Astrocyte (in vitro differentiated cells and primary cell): ENCODE measurements at regions not wholly inside any gene's neighbourhood (a gene's known extent, or its start where the extent isn't known, plus 50 kb on each side); places are given as distances from the start of the nearest gene placed in this dataset.

Source experiments
- DNase-seq: peaks from one replicate; pipeline ENCODE4 v3.0.0-alpha.2; 2010; ENCODE audit warnings: low read depth
- FAIRE-seq: peaks from 2 replicates; lab custom pipeline; 2011; peaks lifted over from hg19 to GRCh38; lab: Jason Lieb, UNC
- H2AFZ ChIP-seq: 2 replicates; pipeline ENCODE4 v1.6.0; 2012; ENCODE audit warnings: low read depth, low read length, inconsistent platforms
- H3K27ac ChIP-seq: 2 replicates; pipeline ENCODE4 v1.5.1; 2011; ENCODE audit warnings: low read depth, low read length, inconsistent platforms
- H3K27me3 ChIP-seq: 2 replicates; pipeline ENCODE4 v1.6.0; 2011; ENCODE audit warnings: low read length, inconsistent platforms; ENCODE audit not compliant: insufficient read depth
- H3K36me3 ChIP-seq: 2 replicates; pipeline ENCODE4 v1.5.1; 2011; ENCODE audit warnings: low read length, inconsistent platforms; ENCODE audit not compliant: insufficient read depth
- H3K4me1 ChIP-seq: 2 replicates; pipeline ENCODE4 v1.5.1; 2011; ENCODE audit warnings: low read length, inconsistent platforms; ENCODE audit not compliant: insufficient read depth
- H3K4me2 ChIP-seq: 2 replicates; pipeline ENCODE4 v1.6.0; 2012; ENCODE audit warnings: low read length, inconsistent platforms
- H3K4me3 ChIP-seq: 2 replicates; pipeline ENCODE4 v1.5.1; 2011; ENCODE audit warnings: low read depth, mild to moderate bottlenecking, low read length, inconsistent platforms; ENCODE audit not compliant: insufficient read depth
- H3K79me2 ChIP-seq: 2 replicates; pipeline ENCODE4 v1.6.0; 2012; ENCODE audit warnings: mild to moderate bottlenecking, low read length, inconsistent platforms; ENCODE audit not compliant: insufficient read depth
- H3K9ac ChIP-seq: 2 replicates; pipeline ENCODE4 v1.6.0; 2012; ENCODE audit warnings: mild to moderate bottlenecking, low read length, inconsistent platforms
- H3K9me3 ChIP-seq: 2 replicates; pipeline ENCODE4 v1.5.1; 2012; ENCODE audit warnings: low read depth, mild to moderate bottlenecking, low read length, inconsistent platforms; ENCODE audit not compliant: insufficient read depth
- H4K20me1 ChIP-seq: 2 replicates; pipeline ENCODE4 v1.6.0; 2012; ENCODE audit warnings: low read length, inconsistent platforms; ENCODE audit not compliant: insufficient read depth
- H3K27ac Mint-ChIP-seq: one replicate; pipeline ENCODE4 v1.8.0; 2021; ENCODE audit warnings: mild to moderate bottlenecking, mixed read lengths; ENCODE audit not compliant: unreplicated experiment
- H3K27me3 Mint-ChIP-seq: one replicate; pipeline ENCODE4 v1.8.0; 2021; ENCODE audit warnings: low read depth, mixed read lengths; ENCODE audit not compliant: unreplicated experiment
- H3K36me3 Mint-ChIP-seq: one replicate; pipeline ENCODE4 v1.8.0; 2021; ENCODE audit warnings: low read depth, mixed read lengths; ENCODE audit not compliant: unreplicated experiment
- H3K4me1 Mint-ChIP-seq: one replicate; pipeline ENCODE4 v1.8.0; 2021; ENCODE audit warnings: low read depth, mixed read lengths; ENCODE audit not compliant: unreplicated experiment
- H3K4me3 Mint-ChIP-seq: one replicate; pipeline ENCODE4 v1.8.0; 2021; ENCODE audit warnings: mild to moderate bottlenecking, moderate library complexity, mixed read lengths; ENCODE audit not compliant: unreplicated experiment
- H3K9me3 Mint-ChIP-seq: one replicate; pipeline ENCODE4 v1.8.0; 2021; ENCODE audit warnings: mild to moderate bottlenecking, mixed read lengths; ENCODE audit not compliant: unreplicated experiment
- CTCF ChIP-seq: IDR thresholded peaks from 2 replicates; pipeline ENCODE4 v1.5.1; 2011; ENCODE audit warnings: low read depth, mild to moderate bottlenecking, inconsistent platforms, low read length, moderate library complexity; ENCODE audit not compliant: insufficient read depth
- EZH2 ChIP-seq: IDR thresholded peaks from 2 replicates; pipeline ENCODE4 v1.6.1; 2012; ENCODE audit warnings: mild to moderate bottlenecking, low read length, inconsistent platforms; ENCODE audit not compliant: insufficient read depth

- Mint-ChIP-seq H3K36me3 (peaks cover 1% of the 10 kb centered on the region), H3K4me3 (no peak overlapping the region)
- no peaks in the 10 kb centered on the region for H3K9me3 ChIP-seq
Measured at GRCh38 chr6:109258129-109258528, 124.1 kb downstream of the CD164 start.

GRCh38 chr6:109257494-109257893, 124.8 kb downstream of the CD164 start:
- no peaks in the 10 kb centered on the region for H4K20me1 ChIP-seq

More at GRCh38 chr6:109258129-109258528, 124.1 kb downstream of the CD164 start:
- no peak overlapping the region for H2AFZ ChIP-seq
- TF ChIP-seq EZH2 (no peak), CTCF (no peak)
- no peak for DNase-seq
- no peaks in the 10 kb centered on the region for H3K27me3 ChIP-seq
- Mint-ChIP-seq H3K9me3 (no peaks in the 10 kb centered on the region), H3K4me1 (peaks cover 10% of the 10 kb centered on the region), H3K27me3 (peaks cover 2% of the 10 kb centered on the region), H3K27ac (no peak overlapping the region)
- H3K4me3 ChIP-seq, result no peak overlapping the region
- H3K36me3 ChIP-seq, result no peaks in the 10 kb centered on the region
- H3K9ac ChIP-seq, result no peak overlapping the region
- peaks cover 8% of the 10 kb centered on the region for H3K4me1 ChIP-seq
- no peaks in the 10 kb centered on the region for H3K79me2 ChIP-seq
- no peak overlapping the region for H3K27ac ChIP-seq
- no peak for FAIRE-seq
- no peak overlapping the region for H3K4me2 ChIP-seq
- H4K20me1 ChIP-seq, result no peaks in the 10 kb centered on the region

More at GRCh38 chr6:109257494-109257893, 124.8 kb downstream of the CD164 start:
- Histone ChIP-seq H3K79me2 (no peaks in the 10 kb centered on the region), H3K27me3 (no peaks in the 10 kb centered on the region), H3K4me1 (peaks cover 8% of the 10 kb centered on the region), H3K4me3 (no peak overlapping the region), H3K9ac (no peak overlapping the region), H2AFZ (no peak overlapping the region), H3K27ac (no peak overlapping the region), H3K9me3 (no peaks in the 10 kb centered on the region), H3K4me2 (no peak overlapping the region), H3K36me3 (no peaks in the 10 kb centered on the region)
- Mint-ChIP-seq H3K9me3 (no peaks in the 10 kb centered on the region), H3K27me3 (peaks cover 2% of the 10 kb centered on the region), H3K27ac (no peak overlapping the region), H3K36me3 (no peaks in the 10 kb centered on the region), H3K4me3 (no peak overlapping the region), H3K4me1 (peaks cover 10% of the 10 kb centered on the region)
- DNase-seq (no peak), FAIRE-seq (no peak)
- TF ChIP-seq CTCF, result no peak
- TF ChIP-seq EZH2, result no peak
